GM19238 (cell line): ENCODE measurements at regions not wholly inside any gene's neighbourhood (a gene's known extent, or its start where the extent isn't known, plus 50 kb on each side); places are given as distances from the start of the nearest gene placed in this dataset.

Experiments
- DNase-seq: peaks from one replicate; pipeline ENCODE4 v3.0.0; 2011; ENCODE audit warnings: low spot score; ENCODE audit not compliant: insufficient read length

GRCh38 chr4:108529102-108529501, 91.3 kb upstream of the RPL34 start:
- no peak for DNase-seq

GRCh38 chr4:108527723-108528122, 92.7 kb upstream of the RPL34 start:
- DNase-seq = no peak

- DNase-seq = no peak
These were observed 99.6 kb upstream of the RPL34 start for GRCh38 chr4:108520807-108521206.

GRCh38 chr4:108519911-108520601, 100.3 kb upstream of the RPL34 start:
- DNase-seq = no peak

DNA sequence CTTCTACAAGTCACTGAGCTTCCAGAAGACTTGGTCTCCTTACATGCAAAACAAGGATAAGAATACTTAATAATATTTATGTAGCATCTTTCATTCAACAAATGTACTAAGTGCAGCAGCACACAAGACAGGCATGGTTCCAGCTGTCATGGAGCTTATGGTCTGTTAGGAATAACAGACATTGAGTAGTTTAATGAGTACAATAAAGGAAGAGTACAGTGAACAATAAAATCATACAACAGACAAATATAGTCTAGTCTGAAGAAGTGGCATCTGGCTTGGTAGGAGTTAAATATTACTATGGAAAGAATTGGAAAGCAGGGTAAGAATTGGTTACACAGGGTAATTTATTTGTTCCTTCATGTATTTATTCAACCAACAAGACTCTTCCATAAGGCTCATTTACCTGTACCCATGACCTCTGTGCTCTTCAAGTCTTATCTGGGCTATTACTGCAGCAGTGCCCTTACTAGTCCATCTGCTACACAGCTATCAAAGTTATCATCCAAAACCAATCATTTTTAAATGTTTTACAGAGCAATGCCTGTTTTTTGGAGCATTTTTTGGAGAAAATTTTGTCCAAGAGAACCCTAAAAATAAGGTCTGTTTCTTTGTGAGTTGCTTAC, 101.1 kb upstream of the RPL34 start:
- DNase-seq = no peak

GRCh38 chr4:108512615-108513505, 107.5 kb upstream of the RPL34 start:
- no peak for DNase-seq

GRCh38 chr4:108511618-108512017, 108.8 kb upstream of the RPL34 start:
- no peak for DNase-seq

DNA sequence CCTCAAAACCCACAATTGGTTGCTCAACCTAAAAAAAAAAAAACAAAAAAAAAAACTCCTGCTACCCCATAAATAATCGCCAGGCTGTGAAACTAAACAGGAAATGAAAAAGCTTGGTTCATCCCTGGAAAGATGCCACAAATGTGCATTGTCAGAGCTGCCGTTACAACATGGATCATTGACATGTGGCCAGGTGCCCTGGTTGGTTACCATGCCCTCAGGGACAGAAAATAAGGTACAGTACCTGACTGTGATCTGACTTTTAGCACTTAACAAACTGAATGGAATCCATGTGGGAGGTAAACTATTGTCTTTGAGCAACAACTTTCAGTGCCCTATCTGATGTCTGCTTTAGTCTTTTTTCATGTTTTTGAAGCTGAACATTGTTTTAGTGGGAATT, 118.0 kb upstream of the RPL34 start:
- no peak for DNase-seq

- DNase-seq = no peak
These were observed 121.5 kb upstream of the RPL34 start for GRCh38 chr4:108498925-108499324.

GRCh38 chr4:108493596-108493931, 126.8 kb upstream of the RPL34 start:
- DNase-seq = no peak

- no peak for DNase-seq
These were observed 127.4 kb upstream of the RPL34 start for GRCh38 chr4:108492816-108493595.

DNA sequence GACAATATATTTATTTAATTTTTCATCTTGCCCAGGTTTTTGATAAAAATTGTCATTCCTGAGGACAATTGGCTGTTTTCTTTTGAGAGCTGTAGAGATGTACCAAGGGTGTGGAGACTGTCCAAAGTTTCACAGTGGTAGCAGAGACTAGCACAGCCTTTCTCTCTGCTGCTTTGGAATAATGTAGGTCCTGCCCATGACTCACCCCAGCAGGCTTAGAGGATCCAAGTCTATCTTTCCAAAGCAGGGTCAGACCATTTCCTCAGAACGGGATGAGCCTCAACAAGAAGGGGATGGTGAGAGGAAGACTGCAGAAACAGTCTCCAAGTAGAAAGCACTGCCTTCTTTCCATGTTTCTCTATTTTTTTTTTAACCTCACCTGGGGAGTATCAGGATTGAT, 131.5 kb upstream of the RPL34 start:
- no peak for DNase-seq

GRCh38 chr4:108486046-108486445, 134.3 kb upstream of the RPL34 start:
- DNase-seq = no peak

DNA sequence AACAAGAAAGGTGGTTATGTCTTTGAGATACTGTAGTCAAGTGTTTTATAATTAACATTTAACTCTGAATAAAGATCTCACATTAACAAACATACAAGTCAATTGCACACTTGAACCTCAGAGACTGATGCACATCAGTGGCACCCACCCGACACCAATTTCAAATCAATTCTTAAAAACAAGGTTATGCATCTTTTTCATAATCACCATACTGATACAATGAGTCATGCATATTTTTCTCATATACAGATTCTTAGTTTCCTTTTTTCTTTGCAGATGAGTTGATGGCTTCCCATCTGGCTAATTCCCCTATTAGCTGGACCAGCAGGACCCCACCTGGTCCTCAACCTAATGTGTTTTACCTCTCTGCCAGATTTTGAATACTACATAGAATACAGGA, 136.2 kb upstream of the RPL34 start:
- no peak for DNase-seq

DNA sequence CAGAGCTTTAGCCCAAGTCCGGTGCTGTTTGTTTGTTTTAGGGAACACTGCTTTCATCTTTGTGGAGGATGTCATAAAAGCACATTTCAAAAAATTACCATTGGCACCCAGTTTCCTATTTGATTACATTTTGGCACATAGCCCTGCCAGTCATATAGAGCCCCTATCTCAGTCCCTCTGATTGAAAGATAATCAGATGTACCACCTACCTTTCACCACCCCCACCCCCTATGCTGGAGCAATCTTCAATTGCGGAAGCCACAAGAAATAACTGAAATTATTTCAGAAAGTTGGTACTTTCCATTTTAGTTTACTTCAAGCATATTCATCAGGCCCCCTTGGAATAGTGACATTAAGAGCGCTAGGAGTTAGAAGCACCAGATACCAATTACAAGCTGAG, 136.7 kb upstream of the RPL34 start:
- DNase-seq = no peak

- no peak for DNase-seq
These were observed 137.3 kb upstream of the RPL34 start for GRCh38 chr4:108483079-108483478.

DNA sequence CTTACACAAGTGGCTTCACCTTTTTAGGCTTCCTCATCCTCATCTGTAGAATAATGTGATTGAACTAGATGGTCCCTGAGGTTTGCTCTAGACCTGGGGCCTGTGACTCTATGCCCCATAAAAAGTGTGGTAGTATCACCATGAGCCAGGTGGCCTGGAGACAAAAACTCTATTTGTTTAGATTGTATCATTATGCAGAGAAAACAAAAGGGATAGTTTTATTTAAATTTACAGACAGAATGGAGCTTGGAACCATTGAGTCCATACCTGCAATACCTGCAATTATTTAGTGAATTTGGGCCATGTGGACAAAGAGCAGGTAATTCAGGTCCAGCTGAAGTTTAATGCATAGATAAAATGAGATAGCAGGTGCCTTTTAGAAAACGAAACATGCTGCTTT, 139.5 kb upstream of the RPL34 start:
- no peak for DNase-seq

DNA sequence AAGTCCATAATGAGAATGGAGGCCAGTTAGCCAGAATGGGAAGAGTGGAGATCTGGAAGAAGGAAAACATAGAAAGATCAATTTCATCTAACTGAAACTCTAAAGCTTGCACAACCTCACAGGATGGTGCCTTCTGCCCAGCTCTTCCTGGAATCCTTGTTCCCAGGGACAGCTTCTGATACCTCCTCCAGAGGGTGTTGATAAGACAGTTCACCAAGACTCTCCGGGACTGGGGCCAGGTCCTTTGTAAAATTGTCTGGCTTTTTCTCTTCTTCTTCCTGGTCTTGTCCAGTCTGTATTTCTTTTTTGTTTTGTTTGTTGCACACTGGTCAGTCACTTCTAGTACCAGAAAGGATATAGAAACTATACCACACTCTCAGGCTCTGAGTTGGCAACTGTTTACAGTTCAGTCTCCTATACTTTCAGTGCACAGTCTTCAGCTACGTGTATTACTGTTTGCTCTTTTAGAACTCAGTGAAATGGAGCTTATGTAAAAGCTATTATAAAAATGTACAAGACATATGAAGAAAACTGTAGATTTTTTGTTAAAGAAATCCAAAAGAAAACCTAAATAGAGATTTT, 142.8 kb upstream of the RPL34 start:
- no peak for DNase-seq

- no peak for DNase-seq
These were observed 147.1 kb upstream of the RPL34 start for GRCh38 chr4:108473163-108473720.

- no peak for DNase-seq
These were observed 153.2 kb upstream of the RPL34 start for GRCh38 chr4:108466936-108467902.
